ENCODE measurements at regions not wholly inside any gene's neighbourhood (a gene's known extent, or its start where the extent isn't known, plus 50 kb on each side); places are given as distances from the start of the nearest gene placed in this dataset.

GRCh38 chr3:126245811-126246727 lies 65.7 kb upstream of the ALDH1L1 start:
- Histone ChIP-seq H3K4me2 (replicated peaks; ENCODE audit: extremely low read depth, low read length, poor library complexity, severe bottlenecking) (no peak overlapping the region), H2AFZ (ENCODE audit: insufficient read depth, low read depth, low read length, poor library complexity, severe bottlenecking) (no peak overlapping the region), H3K27me3 (ENCODE audit: control insufficient read depth in 2 of 2, insufficient read depth in 2 of 2, low read length in 2 of 2) (peaks cover under 1 to 3% of the 10 kb centered on the region in 2 donors), H3K9ac (ENCODE audit: insufficient read depth, low read length, poor library complexity, severe bottlenecking) (no peak overlapping the region), H3K4me3 (replicated peaks in 1 of 3; ENCODE audit: low read depth in 2 of 3, low read length in 3 of 3) (no peak overlapping the region), H3K4me1 (ENCODE audit: control insufficient read depth in 1 of 2, insufficient read depth in 2 of 2, low read length in 2 of 2) (no peaks in the 10 kb centered on the region), H4K20me1 (ENCODE audit: insufficient read depth, low read length) (no peaks in the 10 kb centered on the region), H3K79me2 (ENCODE audit: insufficient read depth, low read length) (no peaks in the 10 kb centered on the region), H3K36me3 (replicated peaks in 1 of 2; ENCODE audit: control insufficient read depth in 1 of 2, insufficient read depth in 2 of 2, low read length in 2 of 2) (no peaks in the 10 kb centered on the region), H3K9me3 (replicated peaks in 1 of 2; ENCODE audit: control insufficient read depth in 1 of 2, insufficient read depth in 1 of 2, low read length in 2 of 2) (peaks cover 8 to 15% of the 10 kb centered on the region in 2 donors), H3K27ac (ENCODE audit: low read depth in 1 of 2, low read length in 2 of 2) (no peak overlapping the region)
- H3K4me3 Mint-ChIP-seq = no peak overlapping the region
- peak; percentile 69 for TF ChIP-seq CTCF (IDR thresholded peaks at IDR 0.05)
- intact Hi-C loops (cut with micrococcal nuclease) = loop anchor here (5.0 to 10.0 kb wide), 2 partner anchors 139 to 141 kb away; no protein-coding TSS in a partner anchor
- H3K4me1 Mint-ChIP-seq = no peaks in the 10 kb centered on the region
- peaks cover 4 to 14% (median 11%) of the 10 kb centered on the region in 3 donors for H3K27me3 Mint-ChIP-seq (ENCODE audit: low read depth in 3 of 3)
- peaks cover 16 to 21% (median 18%) of the 10 kb centered on the region in 7 donors for H3K9me3 Mint-ChIP-seq
- H3K27ac Mint-ChIP-seq = no peak overlapping the region
- no peaks in the 10 kb centered on the region for H3K36me3 Mint-ChIP-seq
- DNase-seq = peak; percentile 16 to 47 (median 46)
- 61% methylated on average over 11 of the region's 14 CpGs for WGBS (ENCODE audit: insufficient coverage)
